Medulla oblongata (tissue), 1 donor: ENCODE measurements at regions not wholly inside any gene's neighbourhood (a gene's known extent, or its start where the extent isn't known, plus 50 kb on each side); places are given as distances from the start of the nearest gene placed in this dataset.

Source experiments
- DNase-seq: peaks from one replicate; pipeline ENCODE4 v3.0.0-alpha.2; 2015; ENCODE audit errors: extremely low spot score

GRCh38 chr2:157056200-157056676 lies 201.3 kb upstream of the GALNT5 start:
- peak; percentile 32 for DNase-seq

- DNase-seq = no peak
These were observed 199.3 kb upstream of the GALNT5 start for GRCh38 chr2:157058161-157058560.

GRCh38 chr2:157059036-157059435 lies 198.5 kb upstream of the GALNT5 start:
- DNase-seq = no peak

GRCh38 chr2:157061799-157062198 lies 195.7 kb upstream of the GALNT5 start:
- DNase-seq = no peak

- no peak for DNase-seq
These were observed 189.9 kb upstream of the GALNT5 start for GRCh38 chr2:157067562-157067961.

GRCh38 chr2:157068237-157068636 lies 189.3 kb upstream of the GALNT5 start:
- DNase-seq = no peak

GRCh38 chr2:157075924-157076323 lies 181.6 kb upstream of the GALNT5 start:
- no peak for DNase-seq

- no peak for DNase-seq
These were observed 180.9 kb upstream of the GALNT5 start for GRCh38 chr2:157076526-157077161.

- no peak for DNase-seq
These were observed 179.7 kb upstream of the GALNT5 start for GRCh38 chr2:157077753-157078350.

GRCh38 chr2:157082950-157083349 lies 174.6 kb upstream of the GALNT5 start:
- DNase-seq = no peak

GRCh38 chr2:157085522-157085921 lies 172.0 kb upstream of the GALNT5 start:
- no peak for DNase-seq

- DNase-seq = peak; percentile 10
These were observed 170.0 kb upstream of the GALNT5 start for GRCh38 chr2:157087373-157088002.

- DNase-seq = no peak
These were observed 163.8 kb upstream of the GALNT5 start for GRCh38 chr2:157093666-157094065.

- no peak for DNase-seq
These were observed 152.1 kb upstream of the GALNT5 start for GRCh38 chr2:157105372-157105771.

GRCh38 chr2:157106950-157107349 lies 150.6 kb upstream of the GALNT5 start:
- DNase-seq = no peak

- no peak for DNase-seq
These were observed 150.0 kb upstream of the GALNT5 start for GRCh38 chr2:157107460-157107859.

- no peak for DNase-seq
These were observed 149.6 kb upstream of the GALNT5 start for GRCh38 chr2:157107877-157108276.

- DNase-seq = no peak
These were observed 134.7 kb upstream of the GALNT5 start for GRCh38 chr2:157122776-157123175.

- DNase-seq = no peak
These were observed 132.8 kb upstream of the GALNT5 start for GRCh38 chr2:157124731-157125130.

GRCh38 chr2:157125685-157126084 lies 131.8 kb upstream of the GALNT5 start:
- DNase-seq = no peak

GRCh38 chr2:157127249-157128012 lies 130.1 kb upstream of the GALNT5 start:
- DNase-seq = no peak

- DNase-seq = no peak
These were observed 113.6 kb upstream of the GALNT5 start for GRCh38 chr2:157143901-157144300.
